GOT3 (cell line): ENCODE measurements at regions not wholly inside any gene's neighbourhood (a gene's known extent, or its start where the extent isn't known, plus 50 kb on each side); places are given as distances from the start of the nearest gene placed in this dataset.
A peak's percentile ranks its signal among the peaks of the same experiment; 100 is the strongest.
"Not testable (repeated sequence)": the region's sequence is repeated elsewhere in the genome, so short reads cannot be mapped to it uniquely, and the experiment has no call there.

Experiments used
- DNase-seq: peaks from one replicate; lab custom pipeline; 2025; ENCODE audit warnings: mixed read lengths; lab: John Stamatoyannopoulos, UW

- not testable (repeated sequence) for DNase-seq
These were observed 65.6 kb upstream of the CLEC6A start for GRCh38 chr12:8390001-8390777.

GRCh38 chr12:8396225-8397071, 59.3 kb upstream of the CLEC6A start:
- DNase-seq, result peak; percentile 16

- DNase-seq, result not testable (repeated sequence)
These were observed 58.4 kb upstream of the CLEC6A start for GRCh38 chr12:8397378-8397777.

- DNase-seq, result not testable (repeated sequence)
These were observed 56.2 kb upstream of the CLEC6A start for GRCh38 chr12:8399496-8400034.

- not testable (repeated sequence) for DNase-seq
These were observed 51.9 kb upstream of the CLEC6A start for GRCh38 chr12:8403834-8404233.

GRCh38 chr12:8404341-8404740, 51.4 kb upstream of the CLEC6A start:
- not testable (repeated sequence) for DNase-seq
